Endothelial cell of umbilical vein (primary cell): ENCODE measurements at regions not wholly inside any gene's neighbourhood (a gene's known extent, or its start where the extent isn't known, plus 50 kb on each side); places are given as distances from the start of the nearest gene placed in this dataset.

ENCODE experiments used
- BruUV-seq: library from RNA; stranded (reverse); fragments of 400-500 nt; replicated peaks from 2 replicates; lab custom pipeline; 2021; lab: Mats Ljungman, UMichigan
- CTCF ChIA-PET: fragments of 300-600, 350-600 bp; sonication (Branson Sonifier 250); formaldehyde crosslinking; loops from one replicate; lab custom pipeline; 2021; ENCODE audit warnings: antibody characterized with exemption, inconsistent platforms; lab: Charles Lee
- POLR2A ChIA-PET: fragments of 300-600, 350-600 bp; sonication (Branson Sonifier 250); formaldehyde crosslinking; loops from one replicate; lab custom pipeline; 2021; ENCODE audit warnings: antibody characterized with exemption, inconsistent platforms; lab: Charles Lee
- DNase-seq: peaks from one replicate; pipeline ENCODE4 v3.0.0-alpha.2; 2011; ENCODE audit warnings: low read depth, low spot score
- FAIRE-seq: peaks from 2 replicates; lab custom pipeline; 2011; peaks lifted over from hg19 to GRCh38; lab: Jason Lieb, UNC
- H2AFZ ChIP-seq: 2 replicates; pipeline ENCODE4 v1.6.0; 2012; ENCODE audit warnings: low read depth, low read length, control low read depth, inconsistent platforms
- H3K27ac ChIP-seq: 2 replicates; pipeline ENCODE4 v1.5.1; 2011; ENCODE audit warnings: low read depth, mild to moderate bottlenecking, control low read depth, low read length, moderate library complexity; ENCODE audit not compliant: insufficient read depth
- H3K27me3 ChIP-seq, 2 experiments: 2 replicates each; pipeline versions ENCODE4 v1.6.0 to v1.6.1; 2011; ENCODE audit warnings: low read length in 2 of 2, mixed read lengths in 1 of 2; ENCODE audit not compliant: control insufficient read depth in 2 of 2, insufficient read depth in 2 of 2
- H3K36me3 ChIP-seq, 2 experiments: 2 replicates in 1 of 2; 3 replicates in 1 of 2; pipeline ENCODE4 v1.5.1; 2011; ENCODE audit warnings: low read length in 2 of 2, mild to moderate bottlenecking in 1 of 2, moderate library complexity in 1 of 2; ENCODE audit not compliant: control insufficient read depth in 2 of 2, insufficient read depth in 2 of 2; ENCODE audit errors: extremely low read depth in 1 of 2
- H3K4me1 ChIP-seq: 3 replicates; pipeline ENCODE4 v1.5.1; 2011; ENCODE audit warnings: mild to moderate bottlenecking, low read length; ENCODE audit not compliant: control insufficient read depth, insufficient read depth; ENCODE audit errors: extremely low read depth
- H3K4me2 ChIP-seq: 2 replicates; pipeline ENCODE4 v1.6.1; 2011; ENCODE audit warnings: low read length, control low read depth, mixed read lengths; ENCODE audit not compliant: insufficient read depth
- H3K4me3 ChIP-seq, 3 experiments: fragments of 200-600 bp in 1 of 3; sonication (generic), shearing (Covaris generic) in 1 of 3; replicated peaks in 1 of 3; 2 replicates each; pipeline ENCODE4 v1.5.1; 2011 to 2016; ENCODE audit warnings: control low read depth in 3 of 3, low read length in 3 of 3, mild to moderate bottlenecking in 2 of 3, inconsistent platforms in 1 of 3, low read depth in 1 of 3, moderate library complexity in 1 of 3; ENCODE audit not compliant: insufficient read depth in 1 of 3
- H3K79me2 ChIP-seq: 2 replicates; pipeline ENCODE4 v1.6.0; 2012; ENCODE audit warnings: low read length, inconsistent platforms; ENCODE audit not compliant: control insufficient read depth, insufficient read depth
- H3K9ac ChIP-seq: replicated peaks from 2 replicates; pipeline ENCODE3; 2011; ENCODE audit warnings: low read length, control low read depth; ENCODE audit not compliant: insufficient read depth; ENCODE audit errors: extremely low read depth
- H3K9me1 ChIP-seq: replicated peaks from 3 replicates; pipeline ENCODE4 v1.6.0; 2011; ENCODE audit warnings: mild to moderate bottlenecking, low read length; ENCODE audit not compliant: control insufficient read depth, insufficient read depth; ENCODE audit errors: extremely low read depth
- H3K9me3 ChIP-seq: replicated peaks from 2 replicates; pipeline ENCODE4 v1.5.1; 2012; ENCODE audit warnings: low read length, inconsistent platforms; ENCODE audit not compliant: control insufficient read depth, insufficient read depth
- H4K20me1 ChIP-seq: replicated peaks from 2 replicates; pipeline ENCODE3; 2011; ENCODE audit warnings: mild to moderate bottlenecking, low read length; ENCODE audit not compliant: control insufficient read depth, insufficient read depth; ENCODE audit errors: extremely low read depth
- EZH2 ChIP-seq: IDR thresholded peaks from 2 replicates; pipeline ENCODE4 v1.6.1; 2012; ENCODE audit warnings: borderline replicate concordance, low read depth, mild to moderate bottlenecking, moderate library complexity, low read length, inconsistent platforms; ENCODE audit not compliant: severe bottlenecking
- FOS ChIP-seq: IDR thresholded peaks from 2 replicates; pipeline ENCODE4 v1.6.1; 2011; ENCODE audit warnings: mild to moderate bottlenecking, low read length, moderate library complexity, borderline replicate concordance; ENCODE audit not compliant: insufficient read depth
- GATA2 ChIP-seq: IDR thresholded peaks from 2 replicates; pipeline ENCODE4 v1.7.0; 2011; ENCODE audit warnings: low read depth, mild to moderate bottlenecking, moderate library complexity, mixed read lengths, low read length; ENCODE audit not compliant: insufficient read length, insufficient read depth
- JUN ChIP-seq: IDR thresholded peaks from 2 replicates; pipeline ENCODE4 v1.6.1; 2011; ENCODE audit warnings: borderline replicate concordance, low read depth; ENCODE audit not compliant: insufficient read length, insufficient read depth
- MAX ChIP-seq: IDR thresholded peaks from 2 replicates; pipeline ENCODE4 v1.6.1; 2011; ENCODE audit not compliant: insufficient read depth, insufficient read length
- MYC ChIP-seq: IDR thresholded peaks from one replicate; pipeline ENCODE4 v1.6.1; 2011; ENCODE audit warnings: mild to moderate bottlenecking, low read depth, low read length
- POLR2A ChIP-seq: IDR thresholded peaks from 2 replicates; pipeline ENCODE4 v1.6.1; 2012; ENCODE audit warnings: low read depth, mild to moderate bottlenecking, control low read depth, low read length
- POLR2AphosphoS5 ChIP-seq: IDR thresholded peaks from 2 replicates; pipeline ENCODE4 v1.6.1; 2012; ENCODE audit warnings: low read depth, mild to moderate bottlenecking, control low read depth, low read length, moderate library complexity; ENCODE audit not compliant: insufficient read depth
- dilution Hi-C: fragments of 300-500 bp; cut with MboI; formaldehyde crosslinking; loops from one replicate; pipeline ENCODE4 v1.15.0; 2019; ENCODE audit warnings: low sequenced_read_pairs; ENCODE audit not compliant: extremely low pct_ligation_motif_present
- intact Hi-C: fragments of 100-400 bp; cut with micrococcal nuclease; formaldehyde crosslinking; loops from one replicate; pipeline ENCODE4 v1.10.0; 2022
- TF ChIP-seq, protein P1 (sequence below), 2 donors: IDR thresholded peaks; 1 replicate in 1 of 2; 2 replicates in 1 of 2; pipeline ENCODE4 v1.5.1; 2011; ENCODE audit warnings: low read length in 2 of 2, mild to moderate bottlenecking in 2 of 2, moderate library complexity in 2 of 2, control low read depth in 1 of 2, inconsistent platforms in 1 of 2, low read depth in 1 of 2; ENCODE audit not compliant: insufficient read depth in 1 of 2; ENCODE audit errors: extremely low read depth in 1 of 2

DNA sequence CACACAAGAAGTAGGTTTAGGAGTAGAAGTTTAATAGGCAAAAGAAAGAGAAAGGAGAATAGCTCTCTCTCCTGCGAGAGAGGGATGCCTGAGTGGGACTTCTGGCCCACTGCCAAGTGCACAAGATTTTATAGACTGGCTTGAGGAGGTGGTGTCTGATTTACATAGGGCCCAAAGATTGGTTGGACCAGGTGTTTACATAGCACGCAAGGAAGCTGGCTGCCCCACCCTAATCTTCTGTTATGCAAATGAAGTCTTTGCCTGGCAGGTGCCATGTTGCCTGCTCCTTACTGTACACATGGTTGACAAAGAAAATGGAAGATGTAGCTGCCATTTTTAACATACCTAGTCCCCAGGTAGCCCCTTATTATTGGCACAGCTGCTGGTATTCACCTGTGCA lies 170.8 kb upstream of the GATB start:
- Histone ChIP-seq H3K36me3 (no peaks in the 10 kb centered on the region), H3K4me1 (no peaks in the 10 kb centered on the region), H3K27ac (no peak overlapping the region), H3K9me1 (no peaks in the 10 kb centered on the region), H3K4me2 (no peak overlapping the region), H4K20me1 (no peaks in the 10 kb centered on the region), H2AFZ (no peak overlapping the region), H3K4me3 (no peak overlapping the region), H3K9ac (no peak overlapping the region), H3K9me3 (no peaks in the 10 kb centered on the region), H3K27me3 (no peaks in the 10 kb centered on the region), H3K79me2 (no peaks in the 10 kb centered on the region)
- BruUV-seq: no TSS peak
- FAIRE-seq (no peak), DNase-seq (no peak)
- TF ChIP-seq JUN (no peak), MAX (no peak), GATA2 (no peak), EZH2 (no peak)
- POLR2A ChIA-PET: no interaction called here
- CTCF ChIA-PET: interaction anchor here (1.6 kb wide), 1 partner anchor 25 kb away, joined by 3 read pairs; no protein-coding TSS in a partner anchor
- intact Hi-C loops: no loop called here
- dilution Hi-C loops: no loop called here

DNA sequence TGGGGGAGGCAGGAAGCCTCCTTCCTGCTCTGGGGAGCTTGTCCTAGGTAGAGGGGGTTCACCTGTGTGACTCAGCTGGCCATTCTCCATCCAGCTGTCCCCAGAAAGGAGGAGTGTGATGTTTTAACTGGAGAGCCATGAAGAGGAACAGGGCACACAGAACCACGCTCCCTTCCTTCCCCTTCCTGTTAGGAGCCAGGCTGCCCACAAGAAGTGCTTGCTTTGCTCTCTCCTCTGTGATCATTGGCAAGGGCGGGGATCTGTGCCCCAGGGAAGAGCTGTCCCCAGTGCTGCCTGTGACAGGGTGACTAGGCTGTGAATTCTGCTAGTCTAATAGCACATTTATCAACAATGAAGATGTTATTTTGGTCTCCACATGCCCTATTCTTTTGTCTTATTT lies 169.6 kb upstream of the GATB start:
- FAIRE-seq (no peak), DNase-seq (no peak)
- H2AFZ ChIP-seq: no peak overlapping the region
- H3K27me3 ChIP-seq: no peaks in the 10 kb centered on the region
- no peaks in the 10 kb centered on the region for H4K20me1 ChIP-seq
- no peaks in the 10 kb centered on the region for H3K79me2 ChIP-seq
- no peaks in the 10 kb centered on the region for H3K9me1 ChIP-seq
- ChIA-PET CTCF (interaction anchor here (1.6 kb wide), 1 partner anchor 26 kb away, joined by 3 read pairs; no protein-coding TSS in a partner anchor), POLR2A (no interaction called here)
- no peak overlapping the region for H3K9ac ChIP-seq
- H3K27ac ChIP-seq: no peak overlapping the region
- H3K36me3 ChIP-seq: no peaks in the 10 kb centered on the region
- no peak overlapping the region for H3K4me3 ChIP-seq
- H3K4me1 ChIP-seq: no peaks in the 10 kb centered on the region
- no peak for TF ChIP-seq JUN
- no peak for TF ChIP-seq MAX
- no peak for TF ChIP-seq FOS
- TF ChIP-seq GATA2: no peak
- TF ChIP-seq, protein P1, sequence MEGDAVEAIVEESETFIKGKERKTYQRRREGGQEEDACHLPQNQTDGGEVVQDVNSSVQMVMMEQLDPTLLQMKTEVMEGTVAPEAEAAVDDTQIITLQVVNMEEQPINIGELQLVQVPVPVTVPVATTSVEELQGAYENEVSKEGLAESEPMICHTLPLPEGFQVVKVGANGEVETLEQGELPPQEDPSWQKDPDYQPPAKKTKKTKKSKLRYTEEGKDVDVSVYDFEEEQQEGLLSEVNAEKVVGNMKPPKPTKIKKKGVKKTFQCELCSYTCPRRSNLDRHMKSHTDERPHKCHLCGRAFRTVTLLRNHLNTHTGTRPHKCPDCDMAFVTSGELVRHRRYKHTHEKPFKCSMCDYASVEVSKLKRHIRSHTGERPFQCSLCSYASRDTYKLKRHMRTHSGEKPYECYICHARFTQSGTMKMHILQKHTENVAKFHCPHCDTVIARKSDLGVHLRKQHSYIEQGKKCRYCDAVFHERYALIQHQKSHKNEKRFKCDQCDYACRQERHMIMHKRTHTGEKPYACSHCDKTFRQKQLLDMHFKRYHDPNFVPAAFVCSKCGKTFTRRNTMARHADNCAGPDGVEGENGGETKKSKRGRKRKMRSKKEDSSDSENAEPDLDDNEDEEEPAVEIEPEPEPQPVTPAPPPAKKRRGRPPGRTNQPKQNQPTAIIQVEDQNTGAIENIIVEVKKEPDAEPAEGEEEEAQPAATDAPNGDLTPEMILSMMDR (IDR thresholded peaks at IDR 0.05; ENCODE audit: extremely low read depth in 1 of 2, insufficient read depth in 1 of 2, low read depth in 1 of 2, low read length in 2 of 2): no peak
- TF ChIP-seq EZH2: no peak
- no peak for TF ChIP-seq POLR2A
- no peak for TF ChIP-seq POLR2AphosphoS5
- no peak for TF ChIP-seq MYC
- no peak overlapping the region for H3K4me2 ChIP-seq
- dilution Hi-C loops: no loop called here
- no peaks in the 10 kb centered on the region for H3K9me3 ChIP-seq
- BruUV-seq: no TSS peak
- intact Hi-C loops: no loop called here
